ENCODE measurements at regions not wholly inside any gene's neighbourhood (a gene's known extent, or its start where the extent isn't known, plus 50 kb on each side); places are given as distances from the start of the nearest gene placed in this dataset.

DNA sequence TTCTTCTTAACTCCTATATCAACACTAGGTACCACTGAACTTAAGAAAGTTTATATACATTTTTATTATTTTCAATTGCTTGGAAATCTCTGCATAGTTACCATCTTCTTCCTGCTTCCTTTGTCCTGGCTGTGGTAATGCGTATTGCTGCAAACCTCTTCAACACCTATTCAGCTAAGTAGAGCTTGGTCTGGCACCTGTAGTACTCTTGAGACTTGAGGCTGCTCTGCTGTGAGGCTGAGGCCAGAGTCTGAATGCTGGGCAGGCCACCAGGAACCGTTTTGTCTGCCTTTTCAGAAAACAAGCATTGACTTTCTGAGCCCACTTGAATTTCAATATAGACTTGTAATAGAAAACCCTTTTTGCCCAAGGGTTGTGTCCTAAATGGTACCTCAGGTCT is 52.0 kb upstream of the RGS2 start:
- TF ChIP-seq, protein P1, sequence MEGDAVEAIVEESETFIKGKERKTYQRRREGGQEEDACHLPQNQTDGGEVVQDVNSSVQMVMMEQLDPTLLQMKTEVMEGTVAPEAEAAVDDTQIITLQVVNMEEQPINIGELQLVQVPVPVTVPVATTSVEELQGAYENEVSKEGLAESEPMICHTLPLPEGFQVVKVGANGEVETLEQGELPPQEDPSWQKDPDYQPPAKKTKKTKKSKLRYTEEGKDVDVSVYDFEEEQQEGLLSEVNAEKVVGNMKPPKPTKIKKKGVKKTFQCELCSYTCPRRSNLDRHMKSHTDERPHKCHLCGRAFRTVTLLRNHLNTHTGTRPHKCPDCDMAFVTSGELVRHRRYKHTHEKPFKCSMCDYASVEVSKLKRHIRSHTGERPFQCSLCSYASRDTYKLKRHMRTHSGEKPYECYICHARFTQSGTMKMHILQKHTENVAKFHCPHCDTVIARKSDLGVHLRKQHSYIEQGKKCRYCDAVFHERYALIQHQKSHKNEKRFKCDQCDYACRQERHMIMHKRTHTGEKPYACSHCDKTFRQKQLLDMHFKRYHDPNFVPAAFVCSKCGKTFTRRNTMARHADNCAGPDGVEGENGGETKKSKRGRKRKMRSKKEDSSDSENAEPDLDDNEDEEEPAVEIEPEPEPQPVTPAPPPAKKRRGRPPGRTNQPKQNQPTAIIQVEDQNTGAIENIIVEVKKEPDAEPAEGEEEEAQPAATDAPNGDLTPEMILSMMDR (conservative IDR thresholded peaks at IDR 0.05; ENCODE audit: low read depth in 2 of 2): no peak
- TF ChIP-seq POLR2AphosphoS5 (IDR thresholded peaks at IDR 0.05; ENCODE audit: low read depth): no peak
- TF ChIP-seq, protein P2, sequence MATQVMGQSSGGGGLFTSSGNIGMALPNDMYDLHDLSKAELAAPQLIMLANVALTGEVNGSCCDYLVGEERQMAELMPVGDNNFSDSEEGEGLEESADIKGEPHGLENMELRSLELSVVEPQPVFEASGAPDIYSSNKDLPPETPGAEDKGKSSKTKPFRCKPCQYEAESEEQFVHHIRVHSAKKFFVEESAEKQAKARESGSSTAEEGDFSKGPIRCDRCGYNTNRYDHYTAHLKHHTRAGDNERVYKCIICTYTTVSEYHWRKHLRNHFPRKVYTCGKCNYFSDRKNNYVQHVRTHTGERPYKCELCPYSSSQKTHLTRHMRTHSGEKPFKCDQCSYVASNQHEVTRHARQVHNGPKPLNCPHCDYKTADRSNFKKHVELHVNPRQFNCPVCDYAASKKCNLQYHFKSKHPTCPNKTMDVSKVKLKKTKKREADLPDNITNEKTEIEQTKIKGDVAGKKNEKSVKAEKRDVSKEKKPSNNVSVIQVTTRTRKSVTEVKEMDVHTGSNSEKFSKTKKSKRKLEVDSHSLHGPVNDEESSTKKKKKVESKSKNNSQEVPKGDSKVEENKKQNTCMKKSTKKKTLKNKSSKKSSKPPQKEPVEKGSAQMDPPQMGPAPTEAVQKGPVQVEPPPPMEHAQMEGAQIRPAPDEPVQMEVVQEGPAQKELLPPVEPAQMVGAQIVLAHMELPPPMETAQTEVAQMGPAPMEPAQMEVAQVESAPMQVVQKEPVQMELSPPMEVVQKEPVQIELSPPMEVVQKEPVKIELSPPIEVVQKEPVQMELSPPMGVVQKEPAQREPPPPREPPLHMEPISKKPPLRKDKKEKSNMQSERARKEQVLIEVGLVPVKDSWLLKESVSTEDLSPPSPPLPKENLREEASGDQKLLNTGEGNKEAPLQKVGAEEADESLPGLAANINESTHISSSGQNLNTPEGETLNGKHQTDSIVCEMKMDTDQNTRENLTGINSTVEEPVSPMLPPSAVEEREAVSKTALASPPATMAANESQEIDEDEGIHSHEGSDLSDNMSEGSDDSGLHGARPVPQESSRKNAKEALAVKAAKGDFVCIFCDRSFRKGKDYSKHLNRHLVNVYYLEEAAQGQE (IDR thresholded peaks at IDR 0.05; ENCODE audit: unreplicated experiment): no peak
- no peak for TF ChIP-seq EZH2 (IDR thresholded peaks at IDR 0.05; ENCODE audit: low read depth, unreplicated experiment)

Data from GM23338 (cell line).